EH (cell line): ENCODE measurements at regions not wholly inside any gene's neighbourhood (a gene's known extent, or its start where the extent isn't known, plus 50 kb on each side); places are given as distances from the start of the nearest gene placed in this dataset.

Source experiments
- DNase-seq: peaks from one replicate; pipeline ENCODE4 v3.0.0-alpha.2; 2015; ENCODE audit warnings: low read depth

DNA sequence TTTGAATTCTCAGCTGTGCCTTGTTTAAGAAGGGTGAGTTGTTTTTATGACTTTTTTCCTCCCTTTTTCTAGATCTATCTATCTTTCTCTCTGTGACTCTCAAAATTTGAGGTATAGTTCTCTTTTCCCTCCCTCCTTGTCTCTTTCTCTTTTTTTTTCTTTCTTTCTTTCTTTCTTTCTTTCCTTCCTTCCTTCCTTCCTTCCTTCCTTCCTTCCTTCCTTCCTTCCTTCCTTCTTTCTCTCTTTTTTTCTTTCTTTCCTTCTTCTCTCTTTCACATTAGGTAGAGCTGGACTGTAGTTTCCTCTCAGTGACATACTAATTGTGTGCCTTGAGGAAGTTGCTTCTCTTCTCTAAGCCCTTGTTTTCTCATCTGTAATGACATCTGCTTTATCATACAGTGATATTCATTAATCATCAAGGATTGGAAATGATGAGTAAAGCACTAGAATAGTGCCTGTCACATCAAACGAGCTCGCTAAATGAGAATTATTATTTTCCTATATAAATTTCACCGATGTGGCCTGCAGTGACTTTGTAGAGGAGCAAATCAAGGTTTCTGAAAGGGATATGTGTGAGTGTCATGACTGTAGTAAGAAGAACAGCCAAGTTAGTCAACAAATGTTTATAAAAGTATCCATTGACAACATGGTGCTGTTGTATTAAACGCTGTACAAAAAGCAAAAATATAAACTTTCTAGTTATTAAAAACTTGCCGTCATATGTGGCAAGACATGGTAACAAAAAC, 78.9 kb upstream of the SLC38A2 start:
- no peak for DNase-seq

DNA sequence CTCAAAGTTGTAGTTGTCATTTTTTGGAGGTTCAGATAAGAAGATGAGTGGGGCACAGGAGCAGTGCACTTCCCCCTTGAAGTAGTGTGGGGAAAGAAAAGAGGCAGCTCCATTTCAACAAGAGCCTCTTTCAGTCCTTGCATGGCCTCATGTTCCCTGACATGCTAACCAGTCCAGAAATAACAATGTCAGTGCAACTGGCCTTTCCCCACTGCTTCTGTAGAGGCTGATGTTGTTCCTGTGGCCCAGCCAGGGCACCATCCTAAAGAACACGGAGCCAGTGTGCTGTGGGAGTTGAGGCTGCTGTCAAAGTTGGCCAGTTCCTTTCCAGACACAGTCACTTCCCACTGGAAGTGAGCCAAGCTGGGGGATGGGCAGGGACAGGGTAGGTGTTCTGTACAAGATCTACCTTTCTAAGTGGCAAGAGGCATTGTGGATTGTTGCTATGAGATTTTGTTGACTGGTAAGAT, 77.7 kb upstream of the SLC38A2 start:
- DNase-seq = no peak

DNA sequence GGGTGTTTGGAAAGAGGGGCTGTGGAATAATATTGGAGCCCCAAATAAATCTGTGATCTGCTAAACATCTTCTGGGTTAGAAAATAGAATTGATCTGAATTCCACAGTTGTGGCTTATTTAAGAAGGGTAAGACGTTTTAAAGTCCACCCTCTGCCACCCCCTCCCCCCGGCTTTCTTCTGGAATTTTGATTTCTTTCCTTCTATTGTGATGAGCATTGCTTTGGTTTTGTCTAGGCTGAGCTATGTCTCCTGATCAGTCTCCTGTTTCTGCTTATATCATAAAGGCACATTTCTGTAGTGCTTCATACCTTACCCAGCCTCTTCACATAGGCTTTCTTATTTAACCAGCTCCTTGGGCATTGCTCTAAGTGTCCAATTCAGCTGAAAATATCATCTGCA, 77.3 kb upstream of the SLC38A2 start:
- DNase-seq = no peak

DNA sequence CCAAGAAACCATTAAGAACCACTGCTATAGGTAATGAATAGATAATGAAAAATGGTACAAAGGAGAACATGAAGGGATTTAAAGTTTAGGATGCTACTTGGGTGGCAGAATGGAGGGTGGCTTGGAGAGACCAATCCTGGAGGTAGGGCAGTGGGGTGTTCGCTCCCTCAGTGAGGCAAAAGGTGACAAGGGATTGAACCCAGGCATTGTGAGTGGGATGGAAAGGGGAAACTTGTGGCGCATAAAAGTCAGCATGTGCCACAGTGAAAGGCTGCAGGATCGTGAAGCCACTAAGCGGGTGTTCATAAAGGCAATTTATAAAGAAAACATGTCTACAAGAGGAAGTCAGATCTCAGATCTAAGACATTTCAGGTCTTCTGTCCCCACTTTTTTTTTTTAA, 76.7 kb upstream of the SLC38A2 start:
- DNase-seq = no peak

DNA sequence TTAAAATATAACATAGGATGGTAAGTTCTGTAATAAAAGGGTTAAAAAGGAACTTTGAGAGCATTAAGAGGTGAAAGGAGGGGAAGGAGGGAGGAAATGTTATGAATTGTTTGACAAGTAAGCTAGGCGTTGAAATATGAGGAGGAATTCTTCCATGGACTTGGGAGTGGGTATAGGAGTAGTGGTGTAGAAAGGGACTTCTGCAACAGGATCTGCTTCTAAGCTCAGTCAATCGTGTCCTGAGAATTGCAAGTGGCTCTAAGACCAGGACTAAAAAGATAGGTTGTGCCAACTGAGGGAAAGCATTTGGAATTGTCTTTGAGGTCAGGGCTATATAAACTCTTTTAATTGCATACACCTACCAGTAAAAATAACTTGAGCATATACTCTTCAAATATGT, 74.1 kb upstream of the SLC38A2 start:
- no peak for DNase-seq

GRCh38 chr12:46445551-46446235, 73.1 kb upstream of the SLC38A2 start:
- no peak for DNase-seq

DNA sequence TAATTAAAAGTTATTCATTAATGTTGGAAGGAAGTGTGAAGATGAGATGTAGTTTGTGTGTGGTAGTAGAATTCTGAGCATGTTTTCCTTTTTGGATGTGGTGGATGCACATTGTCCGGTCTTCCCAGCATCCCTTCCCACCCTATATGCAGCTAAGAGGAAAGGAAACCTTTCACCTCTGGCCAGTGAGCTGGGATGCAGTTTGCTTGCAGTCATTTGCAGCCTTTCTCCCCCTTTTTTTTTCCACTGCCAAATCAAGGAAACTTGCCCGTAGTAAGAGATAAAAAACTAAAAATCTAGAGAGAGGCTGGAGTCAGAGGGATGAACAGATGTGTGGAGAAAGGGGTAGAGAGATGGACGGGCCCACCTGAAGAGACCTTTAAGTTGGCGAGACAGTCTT, 72.5 kb upstream of the SLC38A2 start:
- no peak for DNase-seq

DNA sequence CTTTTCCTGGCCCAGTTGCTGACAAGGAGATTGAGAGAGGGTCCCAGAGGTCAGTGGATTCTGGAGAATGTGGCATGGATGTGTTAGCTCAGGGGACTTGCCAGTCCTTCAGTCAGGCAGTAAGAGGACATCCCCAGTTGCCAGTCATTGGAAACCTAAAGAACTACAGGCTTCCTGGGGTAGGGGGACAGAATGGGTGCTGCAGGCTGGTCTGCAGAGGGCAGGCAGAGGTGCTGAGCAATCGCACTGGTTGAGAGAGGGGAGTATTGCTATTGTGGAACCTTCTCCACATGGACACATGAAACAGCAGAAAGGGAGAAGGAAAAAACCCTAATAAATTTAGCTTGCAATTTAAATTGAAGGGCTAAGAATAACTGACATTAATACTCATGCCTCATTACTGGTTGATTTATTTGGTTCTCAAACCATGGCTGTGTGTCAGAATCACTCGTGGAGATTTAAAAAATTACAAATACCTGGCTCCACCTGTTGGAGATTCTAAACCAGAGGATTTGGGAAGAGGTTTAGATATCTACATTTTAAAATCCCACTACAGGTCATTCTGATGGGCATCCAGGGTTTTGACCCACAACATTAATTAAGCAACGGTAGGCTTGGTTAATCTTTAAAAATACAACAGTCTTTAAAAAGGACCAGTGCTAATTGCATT, 71.2 kb upstream of the SLC38A2 start:
- DNase-seq = no peak

GRCh38 chr12:46442738-46443137, 70.2 kb upstream of the SLC38A2 start:
- no peak for DNase-seq

DNA sequence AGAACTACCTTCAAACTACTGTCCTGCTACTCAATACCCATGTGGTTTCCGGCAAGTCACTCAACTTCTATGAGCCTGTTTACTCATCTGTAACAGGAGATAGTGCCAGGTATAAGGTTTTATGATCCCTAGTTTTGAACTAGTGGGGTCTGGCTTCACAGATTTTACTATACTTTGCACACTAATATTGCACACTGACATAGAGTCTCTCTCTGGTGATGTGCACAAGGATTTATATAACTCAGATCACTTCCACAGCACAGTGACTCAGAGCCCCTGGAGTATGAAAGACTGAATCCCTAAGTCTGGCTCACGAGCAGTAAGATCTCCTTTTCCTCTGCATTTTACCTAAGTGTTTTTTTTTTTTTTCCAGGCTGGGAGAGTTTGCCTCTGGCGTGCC, 69.7 kb upstream of the SLC38A2 start:
- DNase-seq = peak; percentile 70

GRCh38 chr12:46439793-46440511, 67.4 kb upstream of the SLC38A2 start:
- DNase-seq = peak; percentile 66

DNA sequence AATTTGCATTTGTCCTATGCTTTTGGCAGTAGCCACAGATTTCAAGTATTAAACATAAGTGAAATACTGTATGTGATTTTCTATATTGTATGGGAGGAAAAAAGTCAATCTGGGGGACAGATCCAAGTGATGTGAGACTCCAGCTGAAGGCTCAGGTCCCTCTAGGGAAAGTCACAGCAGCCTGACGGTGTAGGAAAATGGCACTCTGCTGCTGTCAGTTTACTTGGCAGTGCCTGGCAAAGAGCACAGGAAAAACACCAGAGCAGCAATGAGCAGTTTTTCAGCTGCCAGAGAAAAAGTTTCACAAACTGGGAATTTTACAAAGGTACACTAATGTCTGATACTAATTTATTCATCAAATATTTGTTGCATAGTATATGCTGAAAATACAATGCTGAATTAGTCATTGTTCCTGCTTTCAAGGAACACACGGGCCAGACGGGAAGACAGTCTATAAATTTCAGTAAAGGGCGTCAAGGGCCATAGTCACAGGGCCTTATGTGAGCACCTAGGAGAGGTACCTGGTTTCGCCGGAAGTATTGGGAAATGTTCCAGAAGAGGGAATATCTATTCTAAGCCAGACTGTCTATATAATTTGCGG, 66.2 kb upstream of the SLC38A2 start:
- no peak for DNase-seq

GRCh38 chr12:46438256-46438655, 65.7 kb upstream of the SLC38A2 start:
- no peak for DNase-seq

DNA sequence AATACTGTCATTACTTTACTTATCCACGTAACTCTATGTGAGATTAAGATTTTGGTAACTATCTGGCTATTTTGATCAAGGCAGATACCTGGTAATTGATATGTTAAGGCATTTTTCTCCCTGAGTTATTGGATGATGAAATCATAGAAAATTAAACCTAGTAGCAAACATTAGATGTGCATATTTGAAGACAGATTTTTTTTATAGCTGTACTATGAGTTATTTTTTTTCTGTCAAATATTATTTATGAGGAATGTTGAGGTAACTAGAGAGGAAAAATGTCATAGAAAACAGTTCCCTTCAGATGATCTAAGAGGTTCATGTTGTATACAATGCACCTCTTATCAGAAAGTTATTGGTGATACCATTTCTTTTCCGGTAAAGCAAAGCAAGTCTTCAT, 64.9 kb upstream of the SLC38A2 start:
- DNase-seq = no peak

DNA sequence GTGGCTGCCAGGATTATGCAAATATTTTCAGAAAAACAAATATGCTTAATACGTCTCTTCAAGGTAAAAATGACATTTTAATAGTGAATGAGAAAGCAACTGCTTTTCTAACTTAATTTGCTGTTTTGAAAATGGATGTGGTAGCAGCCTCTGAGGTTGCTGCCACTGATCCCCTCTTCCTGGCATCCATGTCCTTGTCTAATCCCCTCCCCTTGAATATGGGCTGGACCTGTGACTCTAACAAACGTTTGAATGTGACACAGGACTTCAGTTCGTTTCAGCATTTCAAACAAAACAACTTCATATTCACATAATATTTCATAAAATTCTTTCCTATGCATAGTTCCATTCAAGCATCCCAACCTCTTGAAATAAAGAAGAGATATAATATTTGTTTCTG, 64.2 kb upstream of the SLC38A2 start:
- no peak for DNase-seq

DNA sequence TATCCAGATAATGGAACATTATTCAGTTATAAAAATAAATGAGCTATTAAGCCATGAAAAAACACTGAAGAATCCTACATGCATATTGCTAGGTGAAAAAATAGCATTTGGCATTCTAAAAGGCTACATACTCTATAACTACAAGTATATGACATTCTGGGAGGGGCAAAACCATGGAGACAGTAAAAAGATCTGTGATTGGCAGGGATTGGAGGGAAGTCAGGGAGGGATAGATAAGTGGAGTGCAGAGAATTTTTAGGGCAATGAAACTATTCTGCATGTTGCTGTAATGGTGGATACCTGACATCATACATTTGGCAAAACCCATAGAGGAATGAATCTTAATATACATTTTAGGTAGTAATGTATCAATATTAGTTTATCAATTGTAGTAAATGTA, 63.1 kb upstream of the SLC38A2 start:
- no peak for DNase-seq

GRCh38 chr12:46435029-46435428, 62.5 kb upstream of the SLC38A2 start:
- no peak for DNase-seq

DNA sequence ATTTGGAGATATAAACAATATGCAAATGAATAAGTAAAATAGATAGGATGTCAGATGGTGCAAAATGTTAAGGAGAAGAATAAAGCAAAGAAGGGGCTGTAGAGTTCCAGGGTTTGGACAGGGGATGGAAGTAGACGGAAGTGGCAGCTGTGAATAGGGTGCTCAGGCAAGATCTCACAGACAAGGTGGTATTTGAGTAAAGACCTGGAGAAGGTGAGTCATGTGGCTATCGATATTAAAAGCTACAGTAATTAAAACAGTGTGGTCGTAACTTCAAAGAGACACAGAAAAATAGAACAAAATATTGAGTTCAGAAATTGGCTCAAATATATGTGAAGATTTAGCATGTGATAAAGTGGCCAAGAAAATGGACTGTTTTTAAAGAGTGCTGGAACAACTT, 61.3 kb upstream of the SLC38A2 start:
- DNase-seq = no peak

GRCh38 chr12:46432325-46432724, 59.8 kb upstream of the SLC38A2 start:
- no peak for DNase-seq

DNA sequence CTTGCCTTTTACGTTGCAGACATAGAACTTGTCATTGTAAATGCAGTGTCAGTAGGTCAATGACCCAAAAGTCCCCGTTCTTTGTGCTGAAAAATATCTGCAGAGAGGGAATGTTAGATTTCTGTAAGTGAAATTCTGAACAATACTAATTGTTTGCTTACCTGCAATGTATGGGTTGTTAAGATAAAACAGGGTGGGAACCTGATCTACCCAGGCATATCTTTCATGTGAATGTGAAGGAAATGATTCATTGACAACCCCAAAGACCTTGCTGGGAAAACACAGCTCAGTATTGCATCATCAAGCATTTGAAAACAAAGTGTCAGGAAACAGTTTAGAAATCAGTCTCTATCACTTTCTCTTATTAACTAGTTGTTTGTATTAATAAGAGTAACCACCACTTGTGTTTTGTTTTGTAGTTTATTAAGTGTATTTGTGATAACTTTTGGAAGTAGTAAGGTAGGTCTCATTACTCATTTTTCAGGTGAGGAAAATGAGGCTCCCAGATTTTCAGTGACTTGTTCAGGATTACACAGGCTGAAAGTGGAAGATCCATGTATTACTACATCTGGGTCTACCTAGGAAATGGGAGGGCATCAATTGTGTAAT, 57.9 kb upstream of the SLC38A2 start:
- DNase-seq = peak; percentile 86
